ENCODE measurements at regions not wholly inside any gene's neighbourhood (a gene's known extent, or its start where the extent isn't known, plus 50 kb on each side); places are given as distances from the start of the nearest gene placed in this dataset.

DNA sequence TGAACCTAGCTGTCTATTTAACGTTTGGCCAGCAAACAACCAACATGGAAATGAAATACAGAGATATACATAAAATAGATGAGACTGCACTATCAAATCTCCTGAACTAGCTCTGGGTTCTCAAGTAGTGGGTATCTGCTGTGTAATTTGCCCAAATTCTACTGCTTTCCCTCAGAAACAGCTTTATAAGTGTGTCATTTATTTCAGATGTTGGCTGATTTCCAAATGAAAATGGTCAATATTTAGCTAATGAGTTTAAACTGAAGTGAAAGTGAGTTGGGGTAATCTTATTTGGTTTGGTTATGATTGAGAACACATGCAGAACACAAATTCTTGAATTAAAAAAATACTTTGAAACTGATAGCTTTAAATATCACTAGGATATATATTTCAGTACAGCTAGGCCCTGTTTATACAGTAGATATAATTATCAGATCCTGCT, 601.7 kb upstream of the CXADR start:
- DNase-seq (ENCODE audit: low read depth) = no peak

DNA sequence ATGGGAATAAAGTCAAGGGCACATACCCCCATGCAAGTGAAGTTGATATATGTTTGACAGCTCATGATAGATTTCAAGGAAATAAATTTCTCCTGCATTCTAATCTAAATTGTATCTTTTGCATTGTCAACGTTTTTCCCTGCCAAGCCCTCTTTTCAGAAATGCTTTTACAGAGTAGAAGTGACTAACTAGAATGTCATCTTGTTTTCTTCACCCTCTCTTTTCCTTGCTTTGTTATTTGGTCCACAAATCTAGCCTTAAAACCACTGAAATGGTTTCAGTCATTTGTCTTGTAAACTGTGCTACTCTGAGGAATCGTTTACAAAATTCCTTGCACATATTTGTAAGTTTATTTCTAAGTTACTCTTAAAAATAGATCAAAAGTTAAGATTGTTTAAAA, 600.8 kb upstream of the CXADR start:
- DNase-seq (ENCODE audit: low read depth) = no peak

DNA sequence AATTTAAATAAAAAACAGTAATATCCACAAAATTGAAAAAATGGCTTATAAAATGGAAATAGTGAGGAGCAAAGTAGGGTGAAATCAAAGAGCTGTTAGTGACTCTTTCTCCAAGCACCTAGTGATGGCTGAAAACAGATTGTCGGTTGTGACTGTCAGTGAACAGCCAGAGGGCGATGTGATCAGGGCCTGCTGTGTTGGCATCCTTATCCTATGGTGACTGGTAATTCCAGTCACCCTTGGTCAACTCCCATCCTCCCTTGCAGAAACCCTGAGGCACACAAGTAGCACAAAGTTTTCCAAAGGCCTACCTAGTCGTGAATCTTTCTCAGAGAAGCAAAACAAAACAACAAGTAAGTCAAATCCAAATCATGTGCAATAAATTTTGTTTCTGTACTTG, 599.8 kb upstream of the CXADR start:
- no peak for DNase-seq (ENCODE audit: low read depth)

DNA sequence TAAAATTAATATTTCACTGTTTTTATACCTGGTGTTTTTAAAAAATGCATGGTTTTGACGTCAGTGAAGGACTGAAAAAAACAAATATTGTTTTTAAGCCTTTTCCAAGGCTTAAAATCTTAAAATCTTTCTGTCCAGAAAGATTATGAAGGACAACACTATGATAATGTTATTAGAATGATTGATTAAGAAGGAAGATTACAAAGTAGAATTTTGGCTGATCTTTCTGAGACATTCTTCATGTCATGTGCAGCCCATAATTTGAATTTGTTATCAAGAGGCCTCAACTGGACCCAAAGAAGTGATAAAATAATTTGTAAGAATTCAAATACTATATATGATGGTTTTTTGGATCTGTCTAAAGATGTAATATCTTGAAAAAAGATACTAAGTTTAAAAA, 584.4 kb upstream of the CXADR start:
- DNase-seq (ENCODE audit: low read depth) = no peak

DNA sequence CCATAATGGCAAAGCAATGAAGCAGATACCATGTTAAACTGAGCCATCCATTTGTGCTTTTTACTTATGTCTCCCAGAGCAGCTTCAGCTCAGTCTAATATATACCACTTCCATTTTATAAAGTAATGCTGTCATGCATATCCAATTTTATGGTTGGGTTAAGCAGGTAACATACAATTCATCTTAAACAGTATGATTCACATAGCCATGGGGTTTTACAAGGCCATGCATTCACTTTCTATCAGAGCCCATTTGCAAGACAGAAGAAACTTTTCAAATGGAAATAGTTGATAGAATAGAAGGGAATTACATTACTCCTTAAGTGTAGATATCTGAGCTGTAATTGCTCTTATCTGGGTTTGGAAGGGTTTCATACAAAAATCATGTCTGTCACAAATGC, 580.5 kb upstream of the CXADR start:
- no peak for DNase-seq (ENCODE audit: low read depth)

DNA sequence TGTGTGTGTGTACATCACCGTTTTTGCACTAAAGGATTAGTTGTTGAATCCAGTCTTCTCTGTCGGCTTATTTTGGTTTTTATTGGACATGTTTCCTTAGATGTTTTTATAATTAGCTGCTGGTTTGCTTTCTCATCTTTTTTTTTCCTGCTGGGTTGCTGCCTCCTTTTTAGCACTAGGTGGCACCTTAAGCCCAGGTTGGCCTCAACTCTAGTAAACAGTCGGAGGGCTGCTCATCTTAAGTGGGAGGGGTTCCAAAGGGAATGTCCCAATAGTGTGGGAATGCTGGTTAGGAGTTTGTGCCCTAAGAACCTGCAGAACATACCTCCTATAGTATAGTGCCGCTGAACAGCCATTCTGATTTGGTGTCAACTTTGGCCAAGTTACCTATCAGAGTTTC, 570.1 kb upstream of the CXADR start:
- DNase-seq (ENCODE audit: low read depth) = no peak

DNA sequence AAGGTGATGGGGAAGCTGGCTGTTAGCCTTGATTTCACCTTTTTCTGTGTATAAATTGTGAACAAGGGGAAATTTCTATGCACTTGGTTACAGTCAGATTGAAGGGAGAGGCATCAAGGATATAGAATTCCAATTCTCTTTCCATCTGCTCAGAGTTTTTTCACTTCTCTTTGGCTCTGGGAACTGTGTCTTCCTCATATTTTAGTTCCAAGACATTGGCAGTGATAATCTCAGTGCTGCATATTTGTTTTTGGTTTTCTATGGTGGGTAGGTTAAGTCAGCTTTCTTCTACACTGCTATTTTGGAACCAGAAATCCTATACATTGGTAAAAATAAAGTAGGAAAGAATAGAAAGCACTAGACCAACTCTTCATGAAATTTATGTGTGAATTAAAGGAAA, 569.6 kb upstream of the CXADR start:
- DNase-seq (ENCODE audit: low read depth) = no peak

DNA sequence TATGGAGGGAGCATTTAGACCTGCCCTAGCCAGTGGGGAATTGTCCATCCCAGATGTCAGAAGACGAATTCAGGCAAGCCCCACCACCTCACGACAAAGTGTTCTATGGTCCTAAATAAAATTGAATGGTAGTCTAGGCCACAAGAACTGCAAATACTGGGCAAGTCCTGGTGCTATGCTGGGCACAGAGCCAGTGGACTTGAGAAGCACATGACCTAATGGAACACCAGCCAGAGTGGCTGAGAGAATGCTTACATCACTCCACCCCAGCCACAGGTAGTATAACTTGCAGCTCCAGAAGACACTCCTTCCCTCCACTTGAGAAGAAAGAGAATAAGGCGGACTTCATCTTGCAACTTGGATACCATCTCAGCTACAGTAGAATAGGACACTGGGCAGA, 567.3 kb upstream of the CXADR start:
- DNase-seq (ENCODE audit: low read depth) = no peak

DNA sequence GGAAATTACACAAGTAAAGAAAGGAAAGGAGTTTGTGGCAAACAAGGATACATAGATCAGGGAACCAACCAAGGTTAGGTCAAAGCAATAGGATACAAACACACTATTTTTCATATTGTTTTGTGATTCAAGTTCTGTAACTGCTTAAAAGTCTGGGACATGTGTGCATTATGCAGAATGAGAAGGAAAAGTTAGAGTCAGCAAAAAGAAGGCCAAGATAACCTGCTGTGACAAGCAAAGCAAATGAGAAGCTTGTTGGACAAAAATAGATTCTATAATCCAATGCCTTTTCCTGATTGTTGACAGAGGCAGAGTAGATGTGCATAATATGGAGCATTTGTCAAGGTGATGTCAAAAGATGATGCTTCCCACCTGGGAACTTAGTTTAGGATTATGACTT, 556.0 kb upstream of the CXADR start:
- DNase-seq (ENCODE audit: low read depth) = no peak

DNA sequence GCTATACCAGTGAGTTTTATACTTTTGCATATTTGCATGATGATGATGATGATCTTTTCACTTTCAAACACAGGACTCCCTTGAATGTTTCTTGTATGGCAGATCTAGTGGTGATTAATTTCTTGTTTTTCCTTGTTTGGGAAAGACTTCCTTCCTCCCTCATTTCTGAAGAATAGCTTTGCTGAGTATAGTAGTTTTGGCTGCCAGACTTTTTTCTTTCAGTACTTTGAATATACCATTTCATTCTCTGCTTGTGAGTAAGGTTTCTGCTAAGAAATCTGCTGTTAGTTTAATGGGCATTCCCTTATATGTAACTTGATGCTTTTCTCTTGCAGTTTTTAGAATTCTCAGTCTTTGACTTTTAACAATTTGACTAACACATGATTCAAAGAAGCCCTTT, 547.4 kb upstream of the CXADR start:
- no peak for DNase-seq (ENCODE audit: low read depth)

DNA sequence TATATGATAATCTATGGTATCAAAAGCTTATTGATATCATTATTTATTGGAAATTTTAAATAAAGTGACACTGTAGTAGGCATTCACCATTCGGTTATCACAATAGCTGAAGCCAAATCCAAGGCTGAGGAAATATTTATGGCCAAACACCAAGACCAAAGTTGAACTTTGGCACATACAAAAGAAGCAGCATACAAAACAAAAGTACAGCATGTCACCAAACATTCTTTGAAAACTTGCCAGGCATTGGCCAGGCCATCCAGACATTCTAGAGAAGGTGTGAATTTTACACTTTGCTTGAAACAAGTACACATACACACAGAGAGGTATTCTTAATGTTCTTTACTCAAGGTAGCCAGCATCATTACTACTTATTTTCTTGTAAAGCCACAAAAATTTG, 544.4 kb upstream of the CXADR start:
- DNase-seq (ENCODE audit: low read depth) = no peak

DNA sequence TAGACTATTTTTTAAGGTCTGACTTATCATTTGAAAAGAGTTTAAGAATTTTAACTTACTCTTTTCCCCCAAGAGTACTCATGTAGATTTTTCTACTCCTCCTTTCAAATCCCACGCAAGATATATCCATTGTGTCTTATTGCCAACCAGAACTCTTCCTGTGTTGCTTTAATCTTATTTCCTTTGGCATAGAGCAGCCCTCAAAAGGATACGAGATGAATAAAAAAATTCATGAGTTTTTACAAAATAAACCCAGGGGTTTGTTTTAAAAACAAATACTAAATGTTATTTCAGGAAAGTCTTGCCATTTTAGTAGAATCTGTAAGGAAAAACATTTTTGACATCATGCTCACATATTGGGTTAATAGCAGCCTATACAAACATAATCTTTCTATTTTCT, 543.2 kb upstream of the CXADR start:
- no peak for DNase-seq (ENCODE audit: low read depth)

DNA sequence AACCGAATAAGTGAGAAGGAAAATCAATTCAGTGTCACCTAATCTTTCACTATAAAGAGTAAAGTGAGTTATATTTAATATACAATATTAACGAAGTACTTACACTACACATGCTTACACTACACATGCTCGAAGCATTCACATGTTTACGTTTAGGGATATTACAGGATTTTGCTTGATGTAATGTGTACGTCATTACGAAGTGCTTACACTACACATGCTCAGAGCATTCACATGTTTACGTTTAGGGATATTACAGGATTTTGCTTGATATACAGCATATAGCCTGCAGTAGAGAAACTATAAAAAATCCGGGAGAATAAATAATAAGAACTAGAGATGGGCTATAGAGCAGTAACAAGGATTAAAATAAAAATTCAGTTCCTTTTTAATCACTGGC, 538.8 kb upstream of the CXADR start:
- DNase-seq (ENCODE audit: low read depth) = no peak

DNA sequence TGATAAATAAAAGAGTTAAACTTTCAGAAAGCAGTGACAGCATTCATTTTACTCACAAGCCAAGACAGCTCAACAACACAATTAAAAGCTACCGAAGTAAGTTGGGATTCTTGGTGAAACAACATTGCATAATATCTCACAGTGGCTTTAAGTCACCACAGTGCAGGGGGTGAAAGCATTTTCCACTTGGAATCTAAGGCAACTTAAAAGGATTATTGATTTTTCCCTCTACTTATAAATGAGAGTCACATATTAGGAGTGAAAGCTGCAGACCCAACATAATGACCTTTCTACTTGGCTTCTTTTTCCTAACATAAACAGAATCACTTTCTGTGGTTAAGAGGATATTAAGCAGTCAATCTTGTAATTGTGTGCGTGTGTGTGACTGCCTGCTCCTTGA, 536.6 kb upstream of the CXADR start:
- no peak for DNase-seq (ENCODE audit: low read depth)

DNA sequence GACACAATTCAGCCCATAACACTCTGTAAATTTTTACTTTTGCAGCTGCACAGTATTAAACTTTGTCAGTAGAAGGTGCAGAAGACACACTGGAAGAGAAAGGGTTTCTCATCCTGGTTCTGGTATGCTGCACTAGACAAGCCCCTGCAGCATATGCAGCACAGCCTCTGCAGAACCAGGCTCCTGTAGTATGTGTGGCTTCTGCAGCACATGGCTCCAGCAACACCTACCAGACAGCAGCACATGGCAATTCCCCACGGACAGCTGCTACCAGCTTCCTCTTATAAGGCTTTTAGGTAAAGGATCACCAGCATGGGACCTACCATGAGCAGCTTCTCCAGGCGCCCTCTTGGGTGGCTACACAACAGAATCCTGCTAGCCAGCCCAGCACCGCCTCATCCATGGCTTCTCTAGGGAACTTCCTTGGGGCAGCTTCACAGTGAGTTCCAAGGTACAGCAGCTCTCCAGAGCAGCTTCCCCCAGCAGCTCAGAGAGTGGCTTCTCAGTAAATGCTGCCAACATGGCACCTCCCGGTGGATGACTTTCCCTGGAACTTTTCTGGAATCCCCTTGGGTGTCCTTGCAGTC, 534.4 kb upstream of the CXADR start:
- no peak for DNase-seq (ENCODE audit: low read depth)

DNA sequence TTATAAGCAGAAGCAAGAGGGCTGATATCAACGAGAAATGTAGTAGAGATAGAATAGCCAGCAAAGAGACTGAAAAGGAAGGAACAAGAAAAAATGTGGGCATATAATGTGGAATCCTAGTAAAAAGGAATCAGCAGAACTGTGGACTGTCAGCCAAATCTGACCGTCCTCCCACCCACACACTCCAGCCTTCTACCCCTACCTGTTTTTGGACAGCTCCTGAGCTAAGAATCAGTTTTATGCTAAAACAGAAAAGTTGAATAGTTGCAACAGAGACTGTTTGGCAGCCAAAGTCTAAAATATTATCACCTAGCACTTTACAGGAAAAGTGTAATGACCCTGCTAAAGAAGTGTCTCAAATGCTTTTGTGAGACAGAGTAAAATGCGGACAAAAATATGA, 533.3 kb upstream of the CXADR start:
- DNase-seq (ENCODE audit: low read depth) = no peak

DNA sequence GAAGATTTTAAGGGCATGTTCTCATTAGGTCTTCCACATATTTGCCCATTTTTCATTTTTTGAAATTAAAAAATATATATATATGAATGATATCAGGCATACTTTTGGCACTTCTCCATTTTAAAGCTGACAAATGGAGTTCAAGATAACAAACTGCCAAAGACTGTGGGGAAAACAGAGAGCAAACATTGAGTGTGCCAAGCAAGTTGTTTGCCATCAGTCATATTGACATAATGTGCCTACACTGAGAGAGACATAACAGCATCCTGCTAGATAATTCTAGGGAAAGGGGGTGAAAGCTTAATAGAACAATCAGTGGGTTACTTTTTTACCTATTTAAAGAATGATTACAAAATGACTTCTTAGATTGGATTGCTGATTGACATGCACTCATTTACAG, 529.4 kb upstream of the CXADR start:
- DNase-seq (ENCODE audit: low read depth) = no peak

DNA sequence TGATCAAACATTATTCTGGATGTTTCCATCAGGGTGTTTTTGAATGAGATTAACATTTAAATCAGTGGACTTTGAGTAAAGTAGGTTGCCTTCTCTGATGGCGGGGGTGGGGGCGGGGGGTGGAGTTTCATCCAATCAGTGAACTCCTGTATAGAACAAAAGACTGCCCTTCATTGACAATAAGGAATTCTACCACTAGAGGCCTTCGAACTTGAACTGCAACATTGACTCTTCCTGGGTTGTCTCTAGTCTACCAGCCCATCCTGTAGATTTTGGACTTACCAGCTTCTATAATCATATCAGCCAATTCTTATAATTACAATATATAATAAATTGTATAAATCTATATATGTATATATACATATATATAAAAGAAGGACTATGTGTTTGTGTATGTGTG, 520.4 kb upstream of the CXADR start:
- no peak for DNase-seq (ENCODE audit: low read depth)

DNA sequence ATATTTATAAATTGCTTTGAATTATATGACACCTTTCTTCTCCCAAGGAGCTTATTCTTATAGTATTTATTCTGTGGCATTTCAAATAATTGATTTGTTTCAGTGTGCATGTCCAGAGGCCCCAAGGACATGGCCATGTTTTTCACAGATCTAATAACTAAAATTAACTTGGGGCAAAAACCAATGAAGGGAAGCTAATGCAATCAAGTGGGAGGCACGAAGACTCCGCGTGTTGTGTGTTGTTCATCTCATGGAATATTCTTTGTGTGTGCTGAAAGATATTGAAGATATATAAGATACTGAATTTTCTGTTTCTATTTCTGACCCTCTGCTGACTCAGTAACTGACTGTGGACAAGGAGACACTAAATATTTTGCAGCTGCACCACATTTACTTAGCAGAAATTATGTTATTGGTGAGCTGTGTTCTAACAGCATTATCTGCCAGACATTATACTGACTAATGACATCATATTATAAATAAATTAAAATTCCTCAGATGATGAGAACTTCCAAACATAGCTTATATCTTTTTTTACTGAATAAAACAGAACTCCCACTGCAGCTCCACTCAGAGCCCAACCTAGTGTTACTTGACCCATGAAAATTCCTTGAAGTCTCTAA, 519.3 kb upstream of the CXADR start:
- DNase-seq (ENCODE audit: low read depth) = no peak

DNA sequence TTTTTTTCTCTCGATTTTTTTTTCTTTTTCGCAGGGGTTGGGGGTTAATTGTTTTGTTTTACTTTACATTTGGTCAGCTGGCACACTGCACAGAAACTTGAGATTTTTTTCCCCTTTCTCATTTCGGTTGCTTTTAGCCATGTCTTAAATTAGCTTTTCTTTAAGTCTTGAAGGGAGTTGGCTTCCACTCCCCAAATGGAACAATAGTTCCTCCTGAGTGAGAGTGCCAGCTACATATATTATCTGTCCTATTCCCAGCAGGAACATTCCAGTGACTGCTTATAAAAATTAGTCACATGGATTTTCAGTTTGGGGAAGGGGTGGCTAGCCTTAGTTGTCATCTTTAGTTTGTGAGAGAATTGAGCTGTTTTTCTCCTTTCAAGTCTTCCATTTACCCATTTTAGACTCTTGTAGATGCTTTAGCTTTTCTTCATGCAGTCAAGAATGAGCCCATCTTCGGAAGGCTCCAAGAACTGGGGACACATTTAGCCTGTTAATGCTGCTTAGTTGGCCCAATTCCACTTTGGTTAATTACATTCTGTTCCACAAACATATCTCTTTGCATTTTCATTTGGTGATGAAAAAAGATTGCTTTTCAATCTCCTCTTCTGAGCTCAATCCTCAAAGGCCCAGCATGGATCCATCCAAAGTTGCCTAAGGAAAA, 510.1 kb upstream of the CXADR start:
- no peak for DNase-seq (ENCODE audit: low read depth)

DNA sequence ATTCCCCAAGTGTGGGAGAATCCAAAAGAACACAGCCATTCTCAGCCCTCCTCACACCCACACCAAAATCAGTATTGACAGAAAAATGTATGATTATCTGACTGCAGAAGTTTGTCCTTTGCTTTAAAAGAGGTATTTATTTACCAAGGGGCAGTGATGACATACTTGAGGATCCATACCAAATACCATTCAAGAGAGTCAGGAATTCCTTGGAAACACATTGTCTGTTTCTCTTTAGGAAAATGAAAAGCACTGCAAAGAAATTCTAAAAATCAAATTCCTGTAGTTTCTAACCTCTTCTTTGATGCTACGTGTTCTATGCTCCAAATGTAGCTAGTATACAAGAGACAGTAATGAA, 509.6 kb upstream of the CXADR start:
- DNase-seq (ENCODE audit: low read depth) = no peak

DNA sequence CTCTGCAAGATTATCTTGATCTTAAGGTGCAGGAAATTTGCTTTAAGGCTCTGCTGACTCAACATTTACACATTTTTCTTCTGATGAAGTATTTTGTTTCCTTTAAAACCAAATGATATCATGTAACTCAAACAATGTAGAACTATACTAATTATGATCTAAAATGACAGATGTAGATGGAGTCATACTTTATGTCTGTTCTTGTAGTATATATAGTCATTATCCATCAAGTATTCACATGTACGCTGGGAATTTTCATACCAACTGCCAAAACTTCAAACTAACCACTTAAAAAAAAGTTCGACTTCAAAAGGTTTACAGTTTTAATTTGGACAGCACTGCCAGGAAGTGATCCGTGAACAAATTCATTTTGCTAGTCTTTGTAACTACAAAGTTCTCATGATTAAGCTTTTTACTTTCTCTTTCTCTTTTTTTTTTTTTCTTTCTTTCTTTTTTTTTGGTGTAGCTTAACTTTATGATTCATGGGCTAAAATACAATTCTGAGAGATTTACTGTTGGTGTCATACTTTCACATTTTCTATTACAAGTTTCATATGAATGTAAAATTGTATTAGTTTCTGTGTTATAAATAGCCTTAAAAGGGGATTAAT, 509.0 kb upstream of the CXADR start:
- no peak for DNase-seq (ENCODE audit: low read depth)

DNA sequence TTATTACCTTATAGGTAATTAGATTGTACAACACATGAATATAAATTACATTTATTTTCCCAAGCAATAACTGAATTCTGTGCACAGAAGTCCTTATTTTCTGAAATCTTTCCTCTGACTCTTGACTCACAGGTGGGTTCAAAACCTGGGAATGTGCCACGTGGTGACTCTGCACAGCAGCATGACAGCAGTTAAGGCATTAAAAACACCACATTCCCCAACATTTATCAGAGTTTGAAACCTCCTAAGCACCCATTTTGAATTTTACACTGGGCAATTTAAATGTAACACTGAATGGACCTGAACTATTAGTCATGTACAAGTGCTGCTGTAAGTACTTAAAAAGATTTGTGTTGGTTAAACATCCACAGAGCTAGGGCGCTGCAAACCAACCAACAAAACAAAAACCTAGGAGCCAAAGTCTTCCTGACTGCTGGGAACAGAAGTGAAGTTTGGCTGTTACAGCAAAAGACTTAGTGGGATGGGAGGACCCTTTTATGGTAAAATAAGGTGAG, 480.6 kb upstream of the CXADR start:
- no peak for DNase-seq (ENCODE audit: low read depth)

Measured in stimulated activated CD8-positive, alpha-beta memory T cell treated with anti-CD3 and anti-CD28 coated beads, Interleukin-4, amount 100 ng/mL, for 24 hours (primary cell).